SU-DHL-6 (cell line): ENCODE measurements at regions not wholly inside any gene's neighbourhood (a gene's known extent, or its start where the extent isn't known, plus 50 kb on each side); places are given as distances from the start of the nearest gene placed in this dataset.

ENCODE experiments used
- EZH2phosphoT487 ChIP-seq: fragments of 200-600 bp; sonication (generic), shearing (Covaris generic); conservative IDR thresholded peaks from 2 replicates; pipeline ENCODE4 v1.6.1; 2018; ENCODE audit warnings: mild to moderate bottlenecking, antibody characterized with exemption, low read length, moderate library complexity, mixed read lengths
- TF ChIP-seq, protein P1 (sequence below): fragments of 200-600 bp; sonication (generic); IDR thresholded peaks from one replicate; pipeline ENCODE4 v1.5.1; 2017; ENCODE audit warnings: antibody characterized with exemption, mild to moderate bottlenecking, low read length, moderate library complexity; ENCODE audit not compliant: insufficient read depth, poor library complexity, severe bottlenecking

GRCh38 chr16:49953090-49953489 is 71.9 kb upstream of the CNEP1R1 start:
- TF ChIP-seq, protein P1, sequence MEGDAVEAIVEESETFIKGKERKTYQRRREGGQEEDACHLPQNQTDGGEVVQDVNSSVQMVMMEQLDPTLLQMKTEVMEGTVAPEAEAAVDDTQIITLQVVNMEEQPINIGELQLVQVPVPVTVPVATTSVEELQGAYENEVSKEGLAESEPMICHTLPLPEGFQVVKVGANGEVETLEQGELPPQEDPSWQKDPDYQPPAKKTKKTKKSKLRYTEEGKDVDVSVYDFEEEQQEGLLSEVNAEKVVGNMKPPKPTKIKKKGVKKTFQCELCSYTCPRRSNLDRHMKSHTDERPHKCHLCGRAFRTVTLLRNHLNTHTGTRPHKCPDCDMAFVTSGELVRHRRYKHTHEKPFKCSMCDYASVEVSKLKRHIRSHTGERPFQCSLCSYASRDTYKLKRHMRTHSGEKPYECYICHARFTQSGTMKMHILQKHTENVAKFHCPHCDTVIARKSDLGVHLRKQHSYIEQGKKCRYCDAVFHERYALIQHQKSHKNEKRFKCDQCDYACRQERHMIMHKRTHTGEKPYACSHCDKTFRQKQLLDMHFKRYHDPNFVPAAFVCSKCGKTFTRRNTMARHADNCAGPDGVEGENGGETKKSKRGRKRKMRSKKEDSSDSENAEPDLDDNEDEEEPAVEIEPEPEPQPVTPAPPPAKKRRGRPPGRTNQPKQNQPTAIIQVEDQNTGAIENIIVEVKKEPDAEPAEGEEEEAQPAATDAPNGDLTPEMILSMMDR: no peak
- no peak for TF ChIP-seq EZH2phosphoT487
